ENCODE measurements at regions not wholly inside any gene's neighbourhood (a gene's known extent, or its start where the extent isn't known, plus 50 kb on each side); places are given as distances from the start of the nearest gene placed in this dataset.

DNA sequence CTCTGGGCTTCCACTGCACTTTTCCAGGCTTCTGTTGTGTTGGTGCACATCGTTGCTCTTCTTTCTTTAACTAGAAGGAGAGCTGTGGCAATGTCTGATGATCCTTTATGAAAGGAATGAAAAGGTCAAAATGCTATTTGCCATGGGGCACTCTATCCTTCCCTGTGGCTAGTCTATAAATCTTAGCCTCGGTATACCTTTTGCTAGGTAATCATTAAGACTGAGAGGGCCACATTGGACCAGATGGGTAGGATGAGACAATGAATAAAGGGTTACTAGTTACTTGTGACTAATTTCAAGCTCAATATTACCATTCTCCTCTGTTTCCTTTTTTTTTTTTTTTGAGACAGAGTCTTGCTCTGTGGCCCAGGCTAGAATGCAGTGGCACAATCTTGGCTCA lies 89.4 kb upstream of the C1orf87 start:
- no peak for DNase-seq (ENCODE audit: low read depth in 4 of 4, low spot score in 3 of 4)

- no peak for DNase-seq (ENCODE audit: low read depth in 4 of 4, low spot score in 3 of 4)
Observed at GRCh38 chr1:60160141-60160540, 86.6 kb upstream of the C1orf87 start.

- DNase-seq (ENCODE audit: low read depth in 4 of 4, low spot score in 3 of 4): no peak
Observed at GRCh38 chr1:60156371-60156770, 82.8 kb upstream of the C1orf87 start.

DNA sequence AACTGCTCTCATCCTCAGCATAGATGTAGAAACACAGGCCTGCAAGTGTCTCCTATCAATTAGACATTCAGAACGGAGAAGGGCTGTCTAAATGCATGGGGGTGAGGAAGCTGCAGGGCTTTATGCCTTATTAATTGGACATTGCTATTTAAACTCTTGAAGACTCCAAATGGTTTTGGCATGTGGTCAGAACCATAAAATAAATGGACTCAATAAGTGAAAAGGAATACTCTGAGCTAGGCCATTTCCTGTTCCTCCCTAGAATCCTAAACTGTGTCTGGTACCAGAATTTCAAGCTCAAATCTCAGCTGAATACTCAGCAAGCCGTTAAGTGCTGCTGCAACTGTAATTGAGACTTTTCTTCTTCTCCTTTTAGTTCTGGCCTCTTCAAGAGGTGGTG lies 80.4 kb upstream of the C1orf87 start:
- DNase-seq (ENCODE audit: low read depth in 4 of 4, low spot score in 3 of 4): peak in 1 of 4 donors; percentile 1

DNA sequence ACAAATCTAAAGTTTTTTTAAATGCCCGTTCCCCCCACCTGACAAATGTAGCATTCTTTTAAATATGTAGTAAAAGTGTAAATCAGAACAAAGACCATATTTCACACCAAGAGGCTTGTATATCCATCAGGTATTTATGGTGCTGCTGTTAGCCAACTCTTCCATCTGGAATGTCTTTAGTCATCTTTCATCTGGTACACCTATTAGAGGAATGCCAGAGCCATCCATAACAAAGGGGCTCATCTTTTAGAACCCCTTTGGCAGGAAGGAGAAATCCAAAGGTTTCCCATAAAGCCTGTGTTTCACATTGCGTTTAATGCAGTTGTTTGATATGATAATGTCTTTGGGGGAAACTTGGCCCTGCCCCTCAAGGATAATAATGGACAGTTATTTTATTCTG lies 79.3 kb upstream of the C1orf87 start:
- no peak for DNase-seq (ENCODE audit: low read depth in 4 of 4, low spot score in 3 of 4)

DNA sequence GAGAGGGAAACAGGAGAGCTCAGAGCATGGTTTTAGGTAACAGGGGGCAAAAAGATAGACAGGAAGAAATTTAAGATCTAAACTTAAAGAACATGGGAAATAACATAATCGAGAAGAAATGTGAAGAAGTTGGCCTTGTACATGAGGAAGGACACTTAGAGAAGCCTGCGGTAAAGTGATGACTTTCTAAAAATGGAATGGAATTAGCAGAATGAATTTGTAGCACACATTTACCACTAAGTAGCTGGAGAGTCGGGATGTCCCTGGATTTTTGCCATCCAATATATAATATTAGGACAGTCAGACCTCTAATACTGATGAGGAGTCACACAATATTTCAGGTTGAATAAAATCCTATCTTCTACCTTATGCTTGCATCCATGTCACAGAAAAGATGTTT lies 77.7 kb upstream of the C1orf87 start:
- no peak for DNase-seq (ENCODE audit: low read depth in 4 of 4, low spot score in 3 of 4)

DNA sequence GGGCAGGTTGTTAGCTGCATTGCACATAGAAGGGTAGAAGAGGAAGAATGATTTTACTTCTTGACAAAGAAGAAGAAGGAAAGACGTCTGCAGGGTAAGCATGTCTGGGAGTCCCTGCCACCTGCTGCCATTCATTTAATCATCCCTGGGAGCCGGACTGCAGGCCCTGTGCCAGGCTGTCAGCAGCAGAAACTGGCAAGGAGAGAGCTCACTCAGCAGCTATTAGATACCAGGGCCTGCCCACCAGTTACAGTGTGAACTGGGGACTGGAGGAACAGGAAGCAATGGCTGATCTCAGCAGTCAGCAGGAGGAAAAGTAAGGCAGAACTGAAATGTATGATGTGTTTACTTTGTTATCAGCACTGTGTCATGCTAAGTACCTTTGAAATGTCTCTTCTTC lies 75.7 kb upstream of the C1orf87 start:
- DNase-seq (ENCODE audit: low read depth in 4 of 4, low spot score in 3 of 4): no peak

DNA sequence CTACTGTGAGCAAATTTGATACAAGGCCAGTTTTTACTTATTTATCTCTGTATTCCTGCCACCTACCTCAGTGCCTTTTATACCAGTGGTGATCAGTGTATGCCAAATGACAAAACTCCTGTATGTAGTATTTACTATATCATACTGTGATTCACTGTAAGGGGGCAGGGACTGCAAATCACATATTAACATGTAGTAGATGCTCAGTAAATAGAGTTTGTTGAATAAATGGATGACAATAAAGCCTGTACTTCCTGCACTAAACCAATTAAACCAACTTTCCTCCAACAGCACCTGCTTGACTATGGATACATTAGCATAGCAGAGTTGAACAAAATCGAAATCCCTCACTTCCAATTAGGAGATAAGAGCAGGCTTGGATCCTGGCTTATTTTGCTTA lies 73.3 kb upstream of the C1orf87 start:
- DNase-seq (ENCODE audit: low read depth in 4 of 4, low spot score in 3 of 4): no peak

GRCh38 chr1:60145771-60146170 lies 72.2 kb upstream of the C1orf87 start:
- no peak for DNase-seq (ENCODE audit: low read depth in 4 of 4, low spot score in 3 of 4)

DNA sequence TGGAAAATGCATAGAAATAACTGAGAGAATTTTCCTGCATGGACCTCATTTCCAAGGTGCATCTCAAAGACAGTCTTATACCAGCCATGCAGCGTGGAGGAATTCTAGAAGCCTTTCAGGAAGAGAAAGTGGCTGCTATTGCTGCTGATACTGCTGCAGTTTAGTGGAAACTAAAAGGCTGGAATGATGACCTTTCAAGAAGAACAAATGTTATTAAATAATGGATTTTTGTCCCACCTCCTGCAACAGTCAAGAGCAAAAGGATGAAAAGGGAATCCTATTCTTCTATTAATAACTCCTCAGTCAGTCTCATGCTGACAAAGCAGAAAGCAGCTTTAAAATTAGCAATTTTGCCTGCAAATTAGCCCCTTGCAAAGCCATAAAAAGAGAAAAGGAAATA lies 68.2 kb upstream of the C1orf87 start:
- no peak for DNase-seq (ENCODE audit: low read depth in 4 of 4, low spot score in 3 of 4)

GRCh38 chr1:60141276-60141675 lies 67.7 kb upstream of the C1orf87 start:
- DNase-seq (ENCODE audit: low read depth in 4 of 4, low spot score in 3 of 4): no peak

DNA sequence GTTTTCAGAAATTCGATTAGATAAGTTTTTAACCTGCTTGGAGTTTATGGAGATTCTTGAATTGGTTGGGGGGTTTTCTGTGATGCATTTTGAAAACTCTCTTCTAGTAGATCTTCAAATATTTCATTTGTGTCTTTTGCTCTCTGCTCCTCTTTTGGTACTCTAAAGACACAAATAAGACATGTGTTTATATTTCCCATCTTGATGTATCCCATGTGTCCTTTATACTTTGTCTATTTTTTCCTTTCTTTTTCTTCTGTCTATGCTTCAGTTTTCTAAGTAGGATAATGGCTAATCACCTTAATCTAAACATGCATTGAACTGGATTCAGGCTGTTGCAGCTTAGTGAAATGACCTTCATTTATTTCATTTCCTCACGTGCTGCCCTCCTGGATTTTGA lies 63.8 kb upstream of the C1orf87 start:
- no peak for DNase-seq (ENCODE audit: low read depth in 4 of 4, low spot score in 3 of 4)

GRCh38 chr1:60136395-60136794 lies 62.8 kb upstream of the C1orf87 start:
- DNase-seq (ENCODE audit: low read depth in 4 of 4, low spot score in 3 of 4): no peak

DNA sequence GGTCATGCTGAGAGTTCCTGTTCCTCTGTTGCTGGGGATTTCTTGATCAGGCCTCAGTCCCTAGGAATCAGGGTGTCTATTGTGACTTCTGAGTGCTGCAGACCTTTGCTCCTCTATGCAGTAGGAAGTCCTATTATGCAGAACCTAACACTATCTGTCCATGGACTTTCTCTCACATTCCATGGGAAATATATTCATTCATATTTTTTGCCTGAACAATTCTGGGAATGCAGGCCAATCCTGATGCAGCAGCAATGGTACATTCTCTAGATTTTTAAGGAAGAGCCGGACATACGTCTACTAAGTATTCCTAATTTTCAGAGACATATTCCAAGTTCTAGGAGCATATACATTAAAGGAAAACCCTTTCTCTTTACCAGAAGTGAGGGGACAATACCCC lies 61.1 kb upstream of the C1orf87 start:
- no peak for DNase-seq (ENCODE audit: low read depth in 4 of 4, low spot score in 3 of 4)

DNA sequence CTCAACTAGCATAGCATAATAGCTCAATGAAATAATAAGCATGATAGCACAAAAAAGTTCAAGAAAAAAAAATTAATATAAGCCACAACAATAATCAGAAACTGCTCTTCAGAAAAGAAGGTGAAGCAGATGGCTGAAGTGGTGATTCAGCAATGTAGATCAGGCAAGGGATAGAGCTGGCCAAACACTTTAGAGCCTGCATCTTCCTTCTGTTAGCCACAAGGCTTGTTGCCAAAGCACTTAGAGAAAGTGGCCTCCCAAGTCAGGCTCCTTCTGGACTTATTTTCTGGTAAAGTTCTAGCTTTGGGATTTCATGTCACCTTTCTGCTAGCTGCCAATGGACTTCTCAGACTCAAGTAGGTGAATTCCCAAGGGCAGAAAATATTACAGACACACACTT lies 60.3 kb upstream of the C1orf87 start:
- DNase-seq (ENCODE audit: low read depth in 4 of 4, low spot score in 3 of 4): no peak

- DNase-seq (ENCODE audit: low read depth in 4 of 4, low spot score in 3 of 4): no peak
Observed at GRCh38 chr1:60133000-60133673, 59.6 kb upstream of the C1orf87 start.

- DNase-seq (ENCODE audit: low read depth in 4 of 4, low spot score in 3 of 4): no peak
Observed at GRCh38 chr1:60132108-60132507, 58.5 kb upstream of the C1orf87 start.

DNA sequence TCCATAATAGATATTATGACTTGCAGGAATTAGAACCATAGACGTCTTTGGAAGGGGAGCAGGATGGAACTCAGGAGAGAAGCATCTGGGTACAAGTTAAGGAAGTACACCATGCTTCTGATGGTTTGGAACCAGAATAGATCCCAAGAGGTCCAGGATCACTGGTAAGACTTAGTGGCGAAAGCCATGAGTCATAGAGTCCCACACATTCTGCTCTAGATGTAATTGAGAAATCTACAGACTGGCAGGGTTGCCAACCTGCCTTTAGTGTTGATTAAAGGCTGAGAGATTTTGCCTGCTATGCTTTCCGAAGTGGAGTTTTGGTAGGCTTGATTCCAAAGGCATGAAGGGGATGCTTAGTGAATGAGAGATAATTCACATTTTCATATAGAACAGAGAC lies 57.1 kb upstream of the C1orf87 start:
- no peak for DNase-seq (ENCODE audit: low read depth in 4 of 4, low spot score in 3 of 4)

- DNase-seq (ENCODE audit: low read depth in 4 of 4, low spot score in 3 of 4): no peak
Observed at GRCh38 chr1:60129911-60130310, 56.3 kb upstream of the C1orf87 start.

DNA sequence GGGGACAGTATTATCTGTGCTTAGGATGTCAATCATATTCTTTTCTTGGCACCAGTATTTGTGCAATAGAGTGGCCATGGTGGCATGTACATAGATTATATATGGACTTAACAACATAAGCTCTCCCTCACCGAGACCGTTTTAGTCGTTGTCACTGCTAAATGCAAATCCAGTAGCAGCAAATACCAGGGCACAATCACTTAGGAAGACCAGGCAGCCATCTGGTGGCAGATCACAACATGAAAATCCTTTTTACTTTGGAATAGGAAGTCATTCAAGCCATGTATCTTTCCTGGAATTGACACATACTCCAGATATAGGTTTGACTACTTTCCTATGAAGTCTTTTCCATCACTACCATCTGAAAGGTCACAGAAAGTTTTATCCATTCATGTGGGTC lies 53.2 kb upstream of the C1orf87 start:
- no peak for DNase-seq (ENCODE audit: low read depth in 4 of 4, low spot score in 3 of 4)

Measured in left renal pelvis (tissue), 4 donors.